Ovary (tissue), 3 donors: ENCODE measurements at regions not wholly inside any gene's neighbourhood (a gene's known extent, or its start where the extent isn't known, plus 50 kb on each side); places are given as distances from the start of the nearest gene placed in this dataset.

Experiments
- CTCF ChIP-seq, 3 donors: fragments of 450-650 bp in 2 of 3; fragments of 200-600 bp in 1 of 3; IDR thresholded peaks; one replicate each; pipeline versions ENCODE4 v1.5.1 to v1.8.0; 2016 to 2022; ENCODE audit warnings: antibody characterized with exemption in 3 of 3, mild to moderate bottlenecking in 1 of 3
- POLR2A ChIP-seq: fragments of 450-650 bp; IDR thresholded peaks from one replicate; pipeline ENCODE4 v1.6.1; 2017; ENCODE audit warnings: antibody characterized with exemption, mild to moderate bottlenecking, moderate library complexity
- donor health status: DM: no; HTN: no; CAD: no.

DNA sequence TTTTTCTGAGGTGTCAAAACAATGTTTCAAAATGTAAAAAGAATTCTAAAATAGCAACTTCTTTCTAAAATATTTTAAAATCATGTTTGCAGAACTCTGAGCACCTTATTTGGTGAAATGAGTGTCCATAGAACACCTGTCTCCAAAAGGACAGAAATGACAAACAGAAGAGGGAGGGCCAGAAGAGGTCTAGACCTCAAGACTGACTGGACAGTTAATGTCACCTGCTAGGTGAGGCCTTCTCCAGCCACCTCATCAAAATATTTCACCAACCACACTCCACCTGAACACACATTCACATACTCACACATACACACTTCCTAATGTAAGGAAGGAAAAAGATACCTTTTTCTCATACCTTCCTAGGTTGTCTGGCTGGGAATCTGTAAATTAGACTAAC lies 147.8 kb upstream of the PLEKHA5 start:
- TF ChIP-seq CTCF (IDR thresholded peaks at IDR 0.05): no peak
- TF ChIP-seq POLR2A: no peak
